IMR-90 (cell line): ENCODE measurements at regions not wholly inside any gene's neighbourhood (a gene's known extent, or its start where the extent isn't known, plus 50 kb on each side); places are given as distances from the start of the nearest gene placed in this dataset.

Experiments used
- CEBPB ChIP-seq: IDR thresholded peaks from 2 replicates; pipeline ENCODE4 v1.6.1; 2012; ENCODE audit warnings: low read depth, low read length, improper control_type of control experiment
- MAFK ChIP-seq: IDR thresholded peaks from 2 replicates; pipeline ENCODE4 v1.6.1; 2012; ENCODE audit warnings: low read depth, low read length, improper control_type of control experiment
- MAZ ChIP-seq: IDR thresholded peaks from 2 replicates; pipeline ENCODE4 v1.6.1; 2012; ENCODE audit warnings: low read depth, mild to moderate bottlenecking, low read length, improper control_type of control experiment, moderate library complexity, borderline replicate concordance
- MXI1 ChIP-seq: IDR thresholded peaks from 2 replicates; pipeline ENCODE4 v1.6.1; 2012; ENCODE audit warnings: low read depth, mild to moderate bottlenecking, low read length, moderate library complexity, borderline replicate concordance
- NFE2L2 ChIP-seq: fragments of 150-350 bp; IDR thresholded peaks from 2 replicates; pipeline ENCODE4 v1.6.1; 2016; ENCODE audit warnings: low read depth, mild to moderate bottlenecking, low read length
- POLR2A ChIP-seq: IDR thresholded peaks from 2 replicates; pipeline ENCODE4 v1.6.1; 2012; ENCODE audit warnings: mild to moderate bottlenecking, low read depth, low read length
- RAD21 ChIP-seq: IDR thresholded peaks from 2 replicates; pipeline ENCODE4 v1.6.1; 2012; ENCODE audit warnings: low read length, improper control_type of control experiment
- RCOR1 ChIP-seq: IDR thresholded peaks from 2 replicates; pipeline ENCODE4 v1.6.1; 2012; ENCODE audit warnings: mild to moderate bottlenecking, low read length, improper control_type of control experiment; ENCODE audit not compliant: insufficient replicate concordance
- RFX5 ChIP-seq: IDR thresholded peaks from 2 replicates; pipeline ENCODE4 v1.8.0; 2012; ENCODE audit warnings: low read depth, mild to moderate bottlenecking, low read length, moderate library complexity
- SMC3 ChIP-seq: fragments of 150-350 bp; IDR thresholded peaks from 2 replicates; pipeline ENCODE4 v1.6.1; 2016; ENCODE audit warnings: low read depth, mild to moderate bottlenecking, antibody characterized with exemption, low read length, moderate library complexity
- TF ChIP-seq, protein P1 (sequence below): conservative IDR thresholded peaks from 2 replicates; pipeline ENCODE4 v1.5.1; 2012; ENCODE audit warnings: mild to moderate bottlenecking, low read depth, low read length, improper control_type of control experiment
- TF ChIP-seq, protein P2 (sequence below): fragments of 150-350 bp; IDR thresholded peaks from 2 replicates; pipeline ENCODE4 v1.6.1; 2016; ENCODE audit warnings: low read depth, mild to moderate bottlenecking, low read length, moderate library complexity, borderline replicate concordance

DNA sequence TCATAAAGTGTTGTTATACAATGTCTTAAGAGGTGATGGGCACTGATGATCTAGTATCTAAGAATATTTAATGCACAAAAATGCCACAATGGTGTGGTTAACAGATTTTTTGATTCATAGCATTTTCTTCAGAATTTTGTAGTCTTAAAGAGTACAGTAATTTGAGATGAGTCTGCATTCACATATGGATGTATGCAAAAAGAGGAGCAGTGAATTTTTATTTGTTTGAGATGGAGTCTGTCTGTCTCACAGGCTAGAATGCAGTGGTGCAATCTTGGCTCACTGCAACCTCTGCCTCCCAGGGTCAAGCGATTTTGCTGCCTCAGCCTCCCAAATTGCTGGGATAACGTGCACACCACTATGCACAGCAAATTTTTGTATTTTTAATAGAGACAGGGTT, 110.5 kb downstream of the ZPLD1 start:
- TF ChIP-seq, protein P1, sequence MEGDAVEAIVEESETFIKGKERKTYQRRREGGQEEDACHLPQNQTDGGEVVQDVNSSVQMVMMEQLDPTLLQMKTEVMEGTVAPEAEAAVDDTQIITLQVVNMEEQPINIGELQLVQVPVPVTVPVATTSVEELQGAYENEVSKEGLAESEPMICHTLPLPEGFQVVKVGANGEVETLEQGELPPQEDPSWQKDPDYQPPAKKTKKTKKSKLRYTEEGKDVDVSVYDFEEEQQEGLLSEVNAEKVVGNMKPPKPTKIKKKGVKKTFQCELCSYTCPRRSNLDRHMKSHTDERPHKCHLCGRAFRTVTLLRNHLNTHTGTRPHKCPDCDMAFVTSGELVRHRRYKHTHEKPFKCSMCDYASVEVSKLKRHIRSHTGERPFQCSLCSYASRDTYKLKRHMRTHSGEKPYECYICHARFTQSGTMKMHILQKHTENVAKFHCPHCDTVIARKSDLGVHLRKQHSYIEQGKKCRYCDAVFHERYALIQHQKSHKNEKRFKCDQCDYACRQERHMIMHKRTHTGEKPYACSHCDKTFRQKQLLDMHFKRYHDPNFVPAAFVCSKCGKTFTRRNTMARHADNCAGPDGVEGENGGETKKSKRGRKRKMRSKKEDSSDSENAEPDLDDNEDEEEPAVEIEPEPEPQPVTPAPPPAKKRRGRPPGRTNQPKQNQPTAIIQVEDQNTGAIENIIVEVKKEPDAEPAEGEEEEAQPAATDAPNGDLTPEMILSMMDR, result no peak
- TF ChIP-seq POLR2A, result no peak
- no peak for TF ChIP-seq CEBPB
- TF ChIP-seq SMC3, result no peak
- no peak for TF ChIP-seq NFE2L2
- TF ChIP-seq RFX5, result no peak
- TF ChIP-seq MXI1, result no peak
- TF ChIP-seq, protein P2, sequence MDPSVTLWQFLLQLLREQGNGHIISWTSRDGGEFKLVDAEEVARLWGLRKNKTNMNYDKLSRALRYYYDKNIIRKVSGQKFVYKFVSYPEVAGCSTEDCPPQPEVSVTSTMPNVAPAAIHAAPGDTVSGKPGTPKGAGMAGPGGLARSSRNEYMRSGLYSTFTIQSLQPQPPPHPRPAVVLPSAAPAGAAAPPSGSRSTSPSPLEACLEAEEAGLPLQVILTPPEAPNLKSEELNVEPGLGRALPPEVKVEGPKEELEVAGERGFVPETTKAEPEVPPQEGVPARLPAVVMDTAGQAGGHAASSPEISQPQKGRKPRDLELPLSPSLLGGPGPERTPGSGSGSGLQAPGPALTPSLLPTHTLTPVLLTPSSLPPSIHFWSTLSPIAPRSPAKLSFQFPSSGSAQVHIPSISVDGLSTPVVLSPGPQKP, result no peak
- no peak for TF ChIP-seq RAD21
- TF ChIP-seq RCOR1, result no peak
- TF ChIP-seq MAFK, result no peak
- TF ChIP-seq MAZ, result no peak
